Gastroesophageal sphincter (tissue), 3 donors: ENCODE measurements at regions not wholly inside any gene's neighbourhood (a gene's known extent, or its start where the extent isn't known, plus 50 kb on each side); places are given as distances from the start of the nearest gene placed in this dataset.

Experiments
- CTCF ChIP-seq, 4 experiments: fragments of 200-600 bp in 2 of 4; fragments of 450-650 bp in 2 of 4; sonication (generic) in 1 of 4; IDR thresholded peaks; one replicate each; pipeline ENCODE4 v1.5.1; 2017 to 2019; ENCODE audit warnings: antibody characterized with exemption in 4 of 4, mild to moderate bottlenecking in 2 of 4, moderate library complexity in 2 of 4
- POLR2A ChIP-seq, 2 donors: fragments of 450-650 bp; IDR thresholded peaks; one replicate each; pipeline ENCODE4 v1.6.1; 2017; ENCODE audit warnings: antibody characterized with exemption in 2 of 2, mild to moderate bottlenecking in 2 of 2, moderate library complexity in 1 of 2
- POLR2AphosphoS5 ChIP-seq: sonication (generic); formaldehyde crosslinking; IDR thresholded peaks from one replicate; pipeline ENCODE4 v1.6.1; 2017; ENCODE audit warnings: antibody characterized with exemption

GRCh38 chr10:56269181-56269580 lies 91.9 kb downstream of the ZWINT start:
- TF ChIP-seq CTCF (IDR thresholded peaks at IDR 0.05) = no peak
- no peak for TF ChIP-seq POLR2AphosphoS5
- TF ChIP-seq POLR2A (IDR thresholded peaks at IDR 0.05) = no peak
